ENCODE measurements at regions not wholly inside any gene's neighbourhood (a gene's known extent, or its start where the extent isn't known, plus 50 kb on each side); places are given as distances from the start of the nearest gene placed in this dataset.
"Not testable (repeated sequence)": the region's sequence is repeated elsewhere in the genome, so short reads cannot be mapped to it uniquely, and the experiment has no call there.

GRCh38 chr19:56894626-56895025 lies 54.1 kb upstream of the PEG3 start:
- Mint-ChIP-seq H3K4me1 (no peaks in the 10 kb centered on the region), H3K9me3 (ENCODE audit: low read depth) (peaks cover 25% of the 10 kb centered on the region)
- intact Hi-C loops (cut with DNase I, micrococcal nuclease), result no loop called here

GRCh38 chr19:56896095-56896494 lies 55.6 kb upstream of the PEG3 start:
- Mint-ChIP-seq H3K4me1 (no peaks in the 10 kb centered on the region), H3K36me3 (ENCODE audit: low read depth) (peaks cover 2% of the 10 kb centered on the region), H3K27me3 (no peaks in the 10 kb centered on the region), H3K4me3 (no peak overlapping the region), H3K9me3 (ENCODE audit: low read depth) (peaks cover 27% of the 10 kb centered on the region), H3K27ac (no peak overlapping the region)
- ChIA-PET CTCF (no interaction called here), POLR2A (no interaction called here)
- intact Hi-C loops (cut with DNase I, micrococcal nuclease), result no loop called here
- DNase-seq, result no peak
- ATAC-seq, result no peak

More at GRCh38 chr19:56894626-56895025, 54.1 kb upstream of the PEG3 start:
- ATAC-seq, result no peak
- no peak overlapping the region for H3K4me3 Mint-ChIP-seq
- no peak for DNase-seq
- ChIA-PET CTCF (interaction anchor here (0.6 kb wide), 1 partner anchor 76 kb away, joined by 3 read pairs; no protein-coding TSS in a partner anchor), POLR2A (no interaction called here)
- peaks cover 2% of the 10 kb centered on the region for H3K36me3 Mint-ChIP-seq (ENCODE audit: low read depth)
- no peak overlapping the region for H3K27ac Mint-ChIP-seq
- H3K27me3 Mint-ChIP-seq, result no peaks in the 10 kb centered on the region

GRCh38 chr19:56899943-56900342 lies 59.4 kb upstream of the PEG3 start:
- ChIA-PET CTCF (interaction anchor here (0.6 kb wide), 1 partner anchor 234 kb away, joined by 3 read pairs; no protein-coding TSS in a partner anchor), POLR2A (no interaction called here)
- no peak for DNase-seq
- Mint-ChIP-seq H3K4me1 (no peaks in the 10 kb centered on the region), H3K9me3 (ENCODE audit: low read depth) (peaks cover 28% of the 10 kb centered on the region), H3K27ac (no peak overlapping the region), H3K27me3 (no peaks in the 10 kb centered on the region), H3K4me3 (no peak overlapping the region), H3K36me3 (ENCODE audit: low read depth) (peaks cover 2% of the 10 kb centered on the region)
- ATAC-seq, result no peak
- intact Hi-C loops (cut with DNase I, micrococcal nuclease), result no loop called here

DNA sequence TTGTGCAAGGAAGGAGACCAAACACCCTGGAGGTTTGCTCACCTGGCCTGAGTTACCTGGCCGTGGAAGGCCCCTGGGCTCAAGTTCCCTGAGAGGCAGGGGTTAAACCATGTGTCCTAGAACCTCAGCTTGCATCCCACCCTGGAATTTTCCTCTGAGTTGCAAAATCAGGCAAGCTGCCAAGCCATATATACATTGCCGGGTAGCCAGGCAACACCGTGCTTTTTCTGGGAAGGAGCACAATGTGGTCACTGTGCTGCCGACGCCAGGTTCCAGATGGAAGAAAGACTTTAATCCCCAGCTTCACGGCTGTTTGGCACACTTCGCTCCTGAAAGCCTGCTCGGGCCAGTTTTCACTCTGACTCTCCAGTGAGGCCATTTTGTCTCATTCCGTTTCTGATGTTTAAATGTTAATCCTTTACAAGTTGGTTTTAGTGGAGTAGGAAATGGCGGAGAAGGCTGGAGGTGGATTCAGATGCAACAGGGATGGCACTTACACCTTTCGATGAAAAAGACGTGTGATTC lies 60.1 kb upstream of the PEG3 start:
- no peaks in the 10 kb centered on the region for H3K4me1 Mint-ChIP-seq
- ATAC-seq (no peak), DNase-seq (no peak)
- H3K27ac Mint-ChIP-seq, result no peak overlapping the region
- H3K4me3 Mint-ChIP-seq, result no peak overlapping the region
- H3K36me3 Mint-ChIP-seq (ENCODE audit: low read depth), result peaks cover 2% of the 10 kb centered on the region
- ChIA-PET CTCF (no interaction called here), POLR2A (no interaction called here)
- no peaks in the 10 kb centered on the region for H3K27me3 Mint-ChIP-seq
- intact Hi-C loops (cut with DNase I, micrococcal nuclease), result no loop called here
- peaks cover 25% of the 10 kb centered on the region for H3K9me3 Mint-ChIP-seq (ENCODE audit: low read depth)

- peaks cover 26% of the 10 kb centered on the region for H3K9me3 Mint-ChIP-seq (ENCODE audit: low read depth)
- ChIA-PET POLR2A (no interaction called here), CTCF (no interaction called here)
- H3K4me3 Mint-ChIP-seq, result no peak overlapping the region
- H3K27me3 Mint-ChIP-seq, result no peaks in the 10 kb centered on the region
- ATAC-seq (no peak), DNase-seq (no peak)
- no peaks in the 10 kb centered on the region for H3K36me3 Mint-ChIP-seq (ENCODE audit: low read depth)
- intact Hi-C loops (cut with DNase I, micrococcal nuclease), result no loop called here
- no peak overlapping the region for H3K27ac Mint-ChIP-seq
- no peaks in the 10 kb centered on the region for H3K4me1 Mint-ChIP-seq
Measured at GRCh38 chr19:56905631-56906150, 65.2 kb upstream of the PEG3 start.

GRCh38 chr19:56912401-56913112 lies 72.0 kb upstream of the PEG3 start:
- Mint-ChIP-seq H3K27me3 (no peaks in the 10 kb centered on the region), H3K27ac (no peak overlapping the region), H3K4me1 (no peaks in the 10 kb centered on the region), H3K9me3 (ENCODE audit: low read depth) (peaks cover 30% of the 10 kb centered on the region), H3K36me3 (ENCODE audit: low read depth) (peaks cover 2% of the 10 kb centered on the region), H3K4me3 (no peak overlapping the region)
- POLR2A ChIA-PET, result no interaction called here
- intact Hi-C loops (cut with DNase I, micrococcal nuclease), result no loop called here
- no peak for ATAC-seq
- CTCF ChIA-PET, result no interaction called here
- DNase-seq, result no peak

GRCh38 chr19:56913113-56913455 lies 72.6 kb upstream of the PEG3 start:
- H3K27me3 Mint-ChIP-seq; H3K4me3 Mint-ChIP-seq; H3K36me3 Mint-ChIP-seq (ENCODE audit: low read depth); H3K4me1 Mint-ChIP-seq; POLR2A ChIA-PET; intact Hi-C loops (cut with DNase I, micrococcal nuclease); ATAC-seq; DNase-seq; CTCF ChIA-PET; H3K27ac Mint-ChIP-seq: not testable (repeated sequence)
- H3K9me3 Mint-ChIP-seq (ENCODE audit: low read depth), result peaks cover 28% of the 10 kb centered on the region

GRCh38 chr19:56916528-56916927 lies 76.0 kb upstream of the PEG3 start:
- POLR2A ChIA-PET, result no interaction called here
- Mint-ChIP-seq H3K27ac (no peak overlapping the region), H3K9me3 (ENCODE audit: low read depth) (peaks cover 36% of the 10 kb centered on the region), H3K27me3 (no peaks in the 10 kb centered on the region), H3K4me3 (no peak overlapping the region), H3K36me3 (ENCODE audit: low read depth) (peaks cover 2% of the 10 kb centered on the region), H3K4me1 (no peaks in the 10 kb centered on the region)
- CTCF ChIA-PET, result no interaction called here
- ATAC-seq (no peak), DNase-seq (no peak)
- intact Hi-C loops (cut with DNase I, micrococcal nuclease), result no loop called here

DNA sequence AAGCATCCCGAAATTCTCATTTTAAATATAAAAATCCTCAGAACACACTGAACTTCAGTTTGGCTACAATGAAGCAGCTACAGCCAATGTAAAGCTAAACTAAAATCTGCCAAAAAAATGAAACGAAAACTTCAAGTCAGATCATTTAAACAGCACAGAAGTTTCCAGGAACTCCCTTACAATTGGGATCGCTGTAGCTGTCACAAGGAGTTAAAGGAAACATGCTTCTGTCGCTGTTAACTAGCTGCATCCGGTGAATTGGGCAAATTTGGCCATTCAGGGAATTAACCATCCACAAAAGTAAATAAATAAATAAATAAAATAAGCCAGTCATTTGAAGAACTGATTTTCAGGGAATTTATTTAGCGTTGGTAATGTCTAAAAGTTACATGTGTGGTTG lies 77.0 kb upstream of the PEG3 start:
- ChIA-PET POLR2A (no interaction called here), CTCF (no interaction called here)
- no peaks in the 10 kb centered on the region for H3K27me3 Mint-ChIP-seq
- peaks cover 2% of the 10 kb centered on the region for H3K36me3 Mint-ChIP-seq (ENCODE audit: low read depth)
- DNase-seq (no peak), ATAC-seq (no peak)
- peaks cover 31% of the 10 kb centered on the region for H3K9me3 Mint-ChIP-seq (ENCODE audit: low read depth)
- H3K4me3 Mint-ChIP-seq, result no peak overlapping the region
- no peaks in the 10 kb centered on the region for H3K4me1 Mint-ChIP-seq
- intact Hi-C loops (cut with DNase I, micrococcal nuclease), result no loop called here
- H3K27ac Mint-ChIP-seq, result no peak overlapping the region

DNA sequence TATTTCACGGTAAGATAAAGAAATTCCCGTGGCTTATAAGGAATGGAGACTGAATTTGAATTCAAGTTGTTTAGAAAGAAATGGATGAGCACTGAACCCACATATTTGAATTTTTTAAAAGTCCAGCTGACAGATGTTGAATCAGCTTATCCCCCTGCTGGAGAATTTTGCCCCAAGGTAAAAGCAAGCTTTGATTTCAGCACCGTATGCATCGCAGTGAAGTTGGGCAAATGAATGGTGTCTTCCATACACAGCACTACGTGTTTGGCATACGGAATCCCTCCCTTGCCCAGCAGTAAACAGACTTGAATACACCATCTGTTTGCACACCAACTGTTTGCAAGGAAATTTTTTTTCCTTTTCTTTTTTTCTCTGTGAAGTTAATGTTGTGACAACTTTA lies 77.5 kb upstream of the PEG3 start:
- intact Hi-C loops (cut with DNase I, micrococcal nuclease), result no loop called here
- DNase-seq (no peak), ATAC-seq (no peak)
- POLR2A ChIA-PET, result no interaction called here
- no peaks in the 10 kb centered on the region for H3K4me1 Mint-ChIP-seq
- peaks cover 28% of the 10 kb centered on the region for H3K9me3 Mint-ChIP-seq (ENCODE audit: low read depth)
- CTCF ChIA-PET, result no interaction called here
- H3K36me3 Mint-ChIP-seq (ENCODE audit: low read depth), result peaks cover 1% of the 10 kb centered on the region
- no peaks in the 10 kb centered on the region for H3K27me3 Mint-ChIP-seq
- H3K4me3 Mint-ChIP-seq, result no peak overlapping the region
- no peak overlapping the region for H3K27ac Mint-ChIP-seq

DNA sequence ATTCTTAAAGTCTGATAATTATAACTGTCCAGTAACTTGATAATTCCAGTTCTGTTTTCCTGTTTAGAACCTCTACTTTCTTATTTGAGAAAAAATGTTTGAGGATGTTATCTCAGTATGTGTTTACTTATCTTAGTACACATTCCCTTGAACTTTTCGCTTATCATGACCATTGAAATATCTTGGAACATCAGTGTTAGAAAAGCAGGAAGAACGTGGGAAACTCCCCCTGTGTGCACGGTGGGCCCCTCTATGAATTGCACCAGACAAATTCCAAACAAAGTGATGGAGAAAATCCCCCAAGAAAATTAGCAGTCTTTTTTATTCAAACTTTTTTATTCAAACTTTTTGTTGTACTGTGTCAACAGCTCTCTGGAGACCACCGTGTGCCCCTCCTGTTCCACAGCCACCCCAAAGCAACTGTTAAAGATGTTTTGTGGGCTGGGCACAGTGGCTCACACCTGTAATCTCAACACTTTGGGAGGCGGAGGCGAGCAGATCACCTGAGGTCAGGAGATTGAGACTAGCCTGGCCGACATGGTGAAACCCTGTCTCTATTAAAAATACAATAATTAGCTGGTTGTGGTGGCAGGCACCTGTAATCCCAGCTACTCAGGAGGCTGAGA lies 78.3 kb upstream of the PEG3 start:
- intact Hi-C loops (cut with DNase I, micrococcal nuclease), result no loop called here
- no peaks in the 10 kb centered on the region for H3K27me3 Mint-ChIP-seq
- no peak overlapping the region for H3K27ac Mint-ChIP-seq
- DNase-seq (no peak), ATAC-seq (no peak)
- H3K4me1 Mint-ChIP-seq, result no peaks in the 10 kb centered on the region
- H3K4me3 Mint-ChIP-seq, result no peak overlapping the region
- ChIA-PET CTCF (no interaction called here), POLR2A (no interaction called here)
- no peaks in the 10 kb centered on the region for H3K36me3 Mint-ChIP-seq (ENCODE audit: low read depth)
- H3K9me3 Mint-ChIP-seq (ENCODE audit: low read depth), result peaks cover 28% of the 10 kb centered on the region

DNA sequence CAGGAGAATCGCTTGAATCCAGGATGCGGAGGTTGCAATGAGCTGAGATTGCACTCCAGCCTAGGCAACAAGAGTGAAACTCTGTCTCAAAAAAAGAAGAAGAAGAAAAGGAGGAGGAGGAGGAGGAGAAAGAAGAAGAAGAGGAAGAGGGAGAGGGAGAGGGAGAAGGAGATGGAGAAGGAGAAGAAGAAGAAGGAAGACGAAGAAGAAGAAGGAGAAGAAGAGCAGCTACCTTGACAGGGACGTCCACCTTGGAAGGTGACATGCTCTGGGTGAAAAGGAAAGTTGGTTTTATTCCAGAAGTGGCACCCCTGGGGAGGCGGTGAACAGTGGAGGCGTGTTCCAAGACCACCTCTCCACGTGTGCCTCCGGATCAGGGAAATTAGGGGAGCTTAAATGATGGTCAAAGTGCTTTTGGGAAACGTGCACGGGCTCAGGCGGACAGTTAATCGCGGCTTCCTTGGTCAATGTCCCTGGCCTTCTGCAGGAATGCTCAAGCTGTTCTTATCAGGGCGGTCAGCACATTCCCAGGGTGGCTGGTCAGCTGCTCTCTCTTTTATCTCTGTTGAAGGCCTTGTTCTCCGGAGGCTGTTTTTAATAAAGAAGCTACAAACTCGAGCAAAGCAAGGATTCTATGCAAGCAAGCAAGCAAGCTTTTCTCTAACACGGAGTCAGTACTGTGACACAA lies 78.9 kb upstream of the PEG3 start:
- ChIA-PET CTCF (no interaction called here), POLR2A (no interaction called here)
- intact Hi-C loops (cut with DNase I, micrococcal nuclease), result no loop called here
- Mint-ChIP-seq H3K4me3 (no peak overlapping the region), H3K4me1 (no peaks in the 10 kb centered on the region), H3K27me3 (no peaks in the 10 kb centered on the region), H3K27ac (no peak overlapping the region), H3K9me3 (ENCODE audit: low read depth) (peaks cover 31% of the 10 kb centered on the region), H3K36me3 (ENCODE audit: low read depth) (no peaks in the 10 kb centered on the region)
- ATAC-seq (no peak), DNase-seq (no peak)
